GM23248 (cell line): ENCODE measurements at regions not wholly inside any gene's neighbourhood (a gene's known extent, or its start where the extent isn't known, plus 50 kb on each side); places are given as distances from the start of the nearest gene placed in this dataset.

ENCODE experiments used
- EZH2 ChIP-seq: fragments of 200-600 bp; sonication (generic); IDR thresholded peaks from 2 replicates; pipeline ENCODE4 v1.6.1; 2018; ENCODE audit warnings: antibody characterized with exemption, mild to moderate bottlenecking; ENCODE audit not compliant: insufficient read depth, poor library complexity, severe bottlenecking
- EZH2phosphoT487 ChIP-seq: fragments of 200-600 bp; sonication (generic); IDR thresholded peaks from 2 replicates; pipeline ENCODE4 v1.6.1; 2018; ENCODE audit warnings: antibody characterized with exemption, moderate library complexity, mild to moderate bottlenecking, low read depth; ENCODE audit not compliant: insufficient read depth

GRCh38 chr16:79897453-79898146, 297.1 kb upstream of the MAF start:
- TF ChIP-seq EZH2 (no peak), EZH2phosphoT487 (no peak)
